ENCODE measurements at regions not wholly inside any gene's neighbourhood (a gene's known extent, or its start where the extent isn't known, plus 50 kb on each side); places are given as distances from the start of the nearest gene placed in this dataset.

- H3K27me3 ChIP-seq (replicated peaks; ENCODE audit: control insufficient read depth, insufficient read depth, low read length), result no peaks in the 10 kb centered on the region
- H3K36me3 ChIP-seq (ENCODE audit: control insufficient read depth, insufficient read depth, low read length), result no peaks in the 10 kb centered on the region
- intact Hi-C loops (cut with micrococcal nuclease; ENCODE audit: unreplicated experiment), result no loop called here
- BruUV-seq (replicated peaks), result no TSS peak
- H3K4me3 Mint-ChIP-seq (ENCODE audit: unreplicated experiment), result no peak overlapping the region
- H3K36me3 Mint-ChIP-seq (ENCODE audit: insufficient read depth, unreplicated experiment), result no peaks in the 10 kb centered on the region
- H3K9me3 ChIP-seq, result no peaks in the 10 kb centered on the region
- DNase-seq, result no peak
- H3K4me3 ChIP-seq (ENCODE audit: low read depth, low read length), result no peak overlapping the region
- H3K9me3 Mint-ChIP-seq (ENCODE audit: unreplicated experiment), result no peaks in the 10 kb centered on the region
- H3K27me3 Mint-ChIP-seq (ENCODE audit: insufficient read depth, unreplicated experiment), result no peaks in the 10 kb centered on the region
- H3K4me1 ChIP-seq, result peaks cover 5% of the 10 kb centered on the region; the same call in 1 of the 2 replicates
- ChIA-PET CTCF (no interaction called here), POLR2A (no interaction called here)
- TF ChIP-seq, protein P1, sequence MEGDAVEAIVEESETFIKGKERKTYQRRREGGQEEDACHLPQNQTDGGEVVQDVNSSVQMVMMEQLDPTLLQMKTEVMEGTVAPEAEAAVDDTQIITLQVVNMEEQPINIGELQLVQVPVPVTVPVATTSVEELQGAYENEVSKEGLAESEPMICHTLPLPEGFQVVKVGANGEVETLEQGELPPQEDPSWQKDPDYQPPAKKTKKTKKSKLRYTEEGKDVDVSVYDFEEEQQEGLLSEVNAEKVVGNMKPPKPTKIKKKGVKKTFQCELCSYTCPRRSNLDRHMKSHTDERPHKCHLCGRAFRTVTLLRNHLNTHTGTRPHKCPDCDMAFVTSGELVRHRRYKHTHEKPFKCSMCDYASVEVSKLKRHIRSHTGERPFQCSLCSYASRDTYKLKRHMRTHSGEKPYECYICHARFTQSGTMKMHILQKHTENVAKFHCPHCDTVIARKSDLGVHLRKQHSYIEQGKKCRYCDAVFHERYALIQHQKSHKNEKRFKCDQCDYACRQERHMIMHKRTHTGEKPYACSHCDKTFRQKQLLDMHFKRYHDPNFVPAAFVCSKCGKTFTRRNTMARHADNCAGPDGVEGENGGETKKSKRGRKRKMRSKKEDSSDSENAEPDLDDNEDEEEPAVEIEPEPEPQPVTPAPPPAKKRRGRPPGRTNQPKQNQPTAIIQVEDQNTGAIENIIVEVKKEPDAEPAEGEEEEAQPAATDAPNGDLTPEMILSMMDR (IDR thresholded peaks at IDR 0.05; ENCODE audit: insufficient read depth in 1 of 2, low read depth in 1 of 2, low read length in 1 of 2, severe bottlenecking in 1 of 2, unreplicated experiment in 1 of 2), result no peak
- H3K27ac Mint-ChIP-seq (ENCODE audit: unreplicated experiment), result no peak overlapping the region
- H3K4me1 Mint-ChIP-seq (ENCODE audit: low read depth, unreplicated experiment), result peaks cover 6% of the 10 kb centered on the region
Observed at GRCh38 chr5:125043781-125044391, 297.4 kb upstream of the ZNF608 start.

DNA sequence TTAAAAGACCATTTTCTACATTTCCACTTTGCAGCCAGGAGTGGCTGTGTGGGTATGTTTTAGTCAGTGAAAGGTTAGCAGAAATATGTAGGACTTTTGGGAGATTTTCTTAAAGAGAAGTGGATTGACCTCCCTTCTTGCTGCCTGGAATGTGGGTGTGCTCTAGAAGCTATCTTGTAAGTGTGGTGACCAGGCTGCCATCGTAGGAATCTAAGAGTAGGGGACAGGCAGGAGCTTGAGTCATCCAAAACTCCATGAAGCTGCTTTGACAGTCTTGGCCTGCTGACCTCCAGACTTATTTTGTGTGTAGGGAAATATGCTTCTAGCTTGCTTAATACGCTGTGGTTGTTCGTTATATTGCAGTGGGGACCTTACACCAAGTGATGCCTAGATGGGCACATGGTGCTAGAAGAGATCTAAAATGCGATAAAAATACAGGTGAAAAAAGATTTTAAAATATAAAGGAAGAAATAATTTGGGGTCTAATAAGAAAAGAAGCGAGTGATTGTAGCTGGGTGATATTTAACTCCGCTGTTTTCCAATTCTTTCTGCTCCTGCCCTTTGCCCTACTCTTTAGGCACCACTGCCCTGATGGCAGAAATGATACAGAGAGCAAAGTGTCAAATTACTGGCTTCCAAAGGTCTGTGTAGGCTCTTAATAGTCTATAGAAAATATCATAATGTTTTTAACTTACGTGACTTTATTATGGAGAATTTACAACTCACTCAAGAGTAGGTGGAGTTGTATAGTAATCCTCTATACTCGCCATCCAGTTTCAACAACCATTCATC, 298.2 kb upstream of the ZNF608 start:
- DNase-seq, result no peak
- TF ChIP-seq, protein P1 (IDR thresholded peaks at IDR 0.05; ENCODE audit: insufficient read depth in 1 of 2, low read depth in 1 of 2, low read length in 1 of 2, severe bottlenecking in 1 of 2, unreplicated experiment in 1 of 2), result no peak
- Mint-ChIP-seq H3K27me3 (ENCODE audit: insufficient read depth, unreplicated experiment) (no peaks in the 10 kb centered on the region), H3K9me3 (ENCODE audit: unreplicated experiment) (no peaks in the 10 kb centered on the region), H3K36me3 (ENCODE audit: insufficient read depth, unreplicated experiment) (no peaks in the 10 kb centered on the region), H3K4me3 (ENCODE audit: unreplicated experiment) (no peak overlapping the region), H3K27ac (ENCODE audit: unreplicated experiment) (no peak overlapping the region), H3K4me1 (ENCODE audit: low read depth, unreplicated experiment) (peaks cover 11% of the 10 kb centered on the region)
- peaks cover 10% of the 10 kb centered on the region for H3K4me1 ChIP-seq
- H3K4me3 ChIP-seq (ENCODE audit: low read depth, low read length), result no peak overlapping the region
- BruUV-seq (replicated peaks), result no TSS peak
- no peaks in the 10 kb centered on the region for H3K9me3 ChIP-seq
- H3K27me3 ChIP-seq (replicated peaks; ENCODE audit: control insufficient read depth, insufficient read depth, low read length), result no peaks in the 10 kb centered on the region
- H3K36me3 ChIP-seq (ENCODE audit: control insufficient read depth, insufficient read depth, low read length), result no peaks in the 10 kb centered on the region
- ChIA-PET CTCF (no interaction called here), POLR2A (no interaction called here)
- intact Hi-C loops (cut with micrococcal nuclease; ENCODE audit: unreplicated experiment), result no loop called here

GRCh38 chr5:125045646-125046045, 299.2 kb upstream of the ZNF608 start:
- no peak for DNase-seq
- Histone ChIP-seq H3K4me1 (peaks cover 19% of the 10 kb centered on the region), H3K4me3 (ENCODE audit: low read depth, low read length) (no peak overlapping the region), H3K36me3 (ENCODE audit: control insufficient read depth, insufficient read depth, low read length) (no peaks in the 10 kb centered on the region), H3K9me3 (no peaks in the 10 kb centered on the region), H3K27me3 (replicated peaks; ENCODE audit: control insufficient read depth, insufficient read depth, low read length) (no peaks in the 10 kb centered on the region)
- H3K4me1 Mint-ChIP-seq (ENCODE audit: low read depth, unreplicated experiment), result peaks cover 17% of the 10 kb centered on the region
- no peak overlapping the region for H3K27ac Mint-ChIP-seq (ENCODE audit: unreplicated experiment)
- no peak overlapping the region for H3K4me3 Mint-ChIP-seq (ENCODE audit: unreplicated experiment)
- ChIA-PET POLR2A (no interaction called here), CTCF (no interaction called here)
- no peaks in the 10 kb centered on the region for H3K27me3 Mint-ChIP-seq (ENCODE audit: insufficient read depth, unreplicated experiment)
- TF ChIP-seq, protein P1 (IDR thresholded peaks at IDR 0.05; ENCODE audit: insufficient read depth in 1 of 2, low read depth in 1 of 2, low read length in 1 of 2, severe bottlenecking in 1 of 2, unreplicated experiment in 1 of 2), result no peak
- H3K36me3 Mint-ChIP-seq (ENCODE audit: insufficient read depth, unreplicated experiment), result no peaks in the 10 kb centered on the region
- intact Hi-C loops (cut with micrococcal nuclease; ENCODE audit: unreplicated experiment), result no loop called here
- BruUV-seq (replicated peaks), result no TSS peak
- H3K9me3 Mint-ChIP-seq (ENCODE audit: unreplicated experiment), result no peaks in the 10 kb centered on the region
